ENCODE measurements at regions not wholly inside any gene's neighbourhood (a gene's known extent, or its start where the extent isn't known, plus 50 kb on each side); places are given as distances from the start of the nearest gene placed in this dataset.

DNA sequence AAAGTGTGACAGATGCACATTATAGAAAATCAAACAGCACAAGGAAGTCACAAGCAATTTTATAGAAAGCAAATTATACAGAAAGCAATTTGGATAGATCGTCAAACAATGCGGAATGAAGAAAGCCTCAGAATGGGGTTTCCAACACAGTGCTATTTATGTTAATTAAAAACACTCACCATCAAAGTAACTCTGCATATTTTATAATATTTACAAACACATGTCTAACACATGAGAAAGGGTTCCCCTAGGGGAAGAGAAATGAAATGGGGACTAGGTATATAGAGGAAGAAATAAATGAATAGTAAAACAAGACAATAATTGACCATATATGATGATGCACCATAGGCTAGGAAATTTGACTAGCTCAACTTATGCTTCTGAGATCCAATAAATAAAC is 171.2 kb upstream of the XYLT1 start:
- DNase-seq: no peak
- TF ChIP-seq, protein P1, sequence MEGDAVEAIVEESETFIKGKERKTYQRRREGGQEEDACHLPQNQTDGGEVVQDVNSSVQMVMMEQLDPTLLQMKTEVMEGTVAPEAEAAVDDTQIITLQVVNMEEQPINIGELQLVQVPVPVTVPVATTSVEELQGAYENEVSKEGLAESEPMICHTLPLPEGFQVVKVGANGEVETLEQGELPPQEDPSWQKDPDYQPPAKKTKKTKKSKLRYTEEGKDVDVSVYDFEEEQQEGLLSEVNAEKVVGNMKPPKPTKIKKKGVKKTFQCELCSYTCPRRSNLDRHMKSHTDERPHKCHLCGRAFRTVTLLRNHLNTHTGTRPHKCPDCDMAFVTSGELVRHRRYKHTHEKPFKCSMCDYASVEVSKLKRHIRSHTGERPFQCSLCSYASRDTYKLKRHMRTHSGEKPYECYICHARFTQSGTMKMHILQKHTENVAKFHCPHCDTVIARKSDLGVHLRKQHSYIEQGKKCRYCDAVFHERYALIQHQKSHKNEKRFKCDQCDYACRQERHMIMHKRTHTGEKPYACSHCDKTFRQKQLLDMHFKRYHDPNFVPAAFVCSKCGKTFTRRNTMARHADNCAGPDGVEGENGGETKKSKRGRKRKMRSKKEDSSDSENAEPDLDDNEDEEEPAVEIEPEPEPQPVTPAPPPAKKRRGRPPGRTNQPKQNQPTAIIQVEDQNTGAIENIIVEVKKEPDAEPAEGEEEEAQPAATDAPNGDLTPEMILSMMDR (IDR thresholded peaks at IDR 0.05; ENCODE audit: low read depth, low read length): no peak
- no peaks in the 10 kb centered on the region for H3K4me1 ChIP-seq

GRCh38 chr16:17638134-17638533 is 167.4 kb upstream of the XYLT1 start:
- no peaks in the 10 kb centered on the region for H3K27me3 ChIP-seq
- H3K4me3 ChIP-seq (ENCODE audit: low read depth, low read length): no peak overlapping the region
- DNase-seq: no peak
- no peaks in the 10 kb centered on the region for H3K9me3 ChIP-seq
- H3K36me3 ChIP-seq: no peaks in the 10 kb centered on the region
- H3K4me1 ChIP-seq: no peaks in the 10 kb centered on the region
- TF ChIP-seq, protein P1 (IDR thresholded peaks at IDR 0.05; ENCODE audit: low read depth, low read length): no peak

More for the DNA sequence above, 171.2 kb upstream of the XYLT1 start:
- H3K4me3 ChIP-seq (ENCODE audit: low read depth, low read length): no peak overlapping the region
- no peaks in the 10 kb centered on the region for H3K27me3 ChIP-seq
- no peaks in the 10 kb centered on the region for H3K36me3 ChIP-seq
- H3K9me3 ChIP-seq: no peaks in the 10 kb centered on the region

GRCh38 chr16:17635183-17635582 is 164.4 kb upstream of the XYLT1 start:
- Histone ChIP-seq H3K9me3 (no peaks in the 10 kb centered on the region), H3K36me3 (no peaks in the 10 kb centered on the region), H3K4me1 (no peaks in the 10 kb centered on the region), H3K27me3 (no peaks in the 10 kb centered on the region), H3K4me3 (ENCODE audit: low read depth, low read length) (no peak overlapping the region)
- TF ChIP-seq, protein P1 (IDR thresholded peaks at IDR 0.05; ENCODE audit: low read depth, low read length): no peak
- no peak for DNase-seq

DNA sequence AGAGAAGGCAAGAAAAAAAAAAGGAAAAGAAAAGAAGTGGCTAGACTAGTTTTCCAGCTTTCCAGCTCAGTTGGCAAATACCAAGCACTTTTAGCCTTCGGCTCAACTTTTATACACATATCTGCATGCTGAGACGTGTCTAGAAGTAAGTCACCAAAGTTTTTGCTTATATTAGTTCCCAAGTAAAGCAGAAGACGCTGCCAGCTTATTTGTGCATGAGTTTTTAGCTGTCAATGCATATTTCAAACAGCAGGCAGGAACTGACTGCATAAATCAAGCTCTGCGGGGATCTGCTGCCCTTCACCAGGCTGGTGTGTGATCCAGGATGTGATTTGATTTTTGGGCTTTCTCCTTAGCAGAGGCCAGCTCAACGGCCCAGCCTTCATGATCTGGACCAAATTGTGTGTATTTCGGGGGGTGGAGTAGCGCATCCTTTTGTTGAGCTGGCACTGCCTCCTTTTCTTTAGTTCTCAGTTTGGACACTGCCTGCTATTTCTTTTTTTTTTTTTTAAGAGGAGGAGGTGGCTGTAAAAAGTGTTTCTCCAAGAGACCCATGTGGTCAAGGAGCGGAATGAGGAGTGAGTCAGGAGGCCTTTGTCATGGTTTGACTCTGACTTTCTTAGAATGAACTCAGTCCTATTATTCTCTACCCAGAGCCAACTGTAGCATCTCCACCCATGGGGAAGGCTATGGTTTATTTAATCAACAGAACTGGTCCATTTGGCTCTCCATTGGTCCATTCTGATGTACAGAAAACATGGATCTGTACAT is 162.6 kb upstream of the XYLT1 start:
- no peak for DNase-seq
- TF ChIP-seq, protein P1 (IDR thresholded peaks at IDR 0.05; ENCODE audit: low read depth, low read length): no peak
- no peak overlapping the region for H3K4me3 ChIP-seq (ENCODE audit: low read depth, low read length)
- H3K27me3 ChIP-seq: no peaks in the 10 kb centered on the region
- H3K4me1 ChIP-seq: no peaks in the 10 kb centered on the region
- H3K9me3 ChIP-seq: no peaks in the 10 kb centered on the region
- no peaks in the 10 kb centered on the region for H3K36me3 ChIP-seq

DNA sequence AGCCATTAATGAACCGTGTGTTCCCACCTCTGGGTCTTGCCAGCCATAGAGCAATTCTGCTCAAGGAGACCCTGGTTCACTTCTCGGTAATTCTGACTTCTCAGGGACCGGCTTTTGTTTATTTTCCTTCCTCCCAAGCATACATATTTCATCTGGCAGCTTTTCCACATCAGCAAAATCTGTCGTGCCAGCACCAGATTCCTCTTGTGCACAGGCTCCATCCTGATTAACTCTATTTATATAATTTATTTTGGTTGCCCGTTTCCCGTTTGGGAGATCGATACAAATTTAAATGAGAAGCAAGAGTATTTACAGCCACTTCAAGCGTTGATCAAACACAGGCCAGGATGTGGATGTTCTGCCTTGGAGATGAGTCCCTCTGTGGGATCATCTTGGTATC is 161.9 kb upstream of the XYLT1 start:
- no peak overlapping the region for H3K4me3 ChIP-seq (ENCODE audit: low read depth, low read length)

GRCh38 chr16:17629936-17630335 is 159.2 kb upstream of the XYLT1 start:
- H3K4me1 ChIP-seq: no peaks in the 10 kb centered on the region
- H3K27me3 ChIP-seq: no peaks in the 10 kb centered on the region
- TF ChIP-seq, protein P1 (IDR thresholded peaks at IDR 0.05; ENCODE audit: low read depth, low read length): no peak
- DNase-seq: no peak
- H3K36me3 ChIP-seq: no peaks in the 10 kb centered on the region
- H3K4me3 ChIP-seq (ENCODE audit: low read depth, low read length): no peak overlapping the region
- H3K9me3 ChIP-seq: 0 out of 2 replicates have a peak, but pooled peaks cover 5% of the 10 kb centered on the region

More for the DNA sequence above, 161.9 kb upstream of the XYLT1 start:
- DNase-seq: no peak
- Histone ChIP-seq H3K27me3 (no peaks in the 10 kb centered on the region), H3K9me3 (no peaks in the 10 kb centered on the region), H3K36me3 (no peaks in the 10 kb centered on the region), H3K4me1 (no peaks in the 10 kb centered on the region)
- TF ChIP-seq, protein P1 (IDR thresholded peaks at IDR 0.05; ENCODE audit: low read depth, low read length): no peak
